OCI-LY1 (cell line): ENCODE measurements at regions not wholly inside any gene's neighbourhood (a gene's known extent, or its start where the extent isn't known, plus 50 kb on each side); places are given as distances from the start of the nearest gene placed in this dataset.

Experiments
- CTCF ChIP-seq: fragments of 200-600 bp; sonication (generic), shearing (Covaris generic); IDR thresholded peaks from 2 replicates; pipeline ENCODE4 v1.5.1; 2017; ENCODE audit warnings: mild to moderate bottlenecking, antibody characterized with exemption, low read length, moderate library complexity, mixed read lengths
- EZH2 ChIP-seq: fragments of 200-600 bp; sonication (generic), shearing (Covaris generic); IDR thresholded peaks from 2 replicates; pipeline ENCODE4 v1.8.0; 2017; ENCODE audit warnings: borderline replicate concordance, mixed run types, mild to moderate bottlenecking, antibody characterized with exemption, low read length, moderate library complexity, mixed read lengths

GRCh38 chr2:33671198-33671597 is 72.1 kb upstream of the FAM98A start:
- no peak for TF ChIP-seq CTCF
- TF ChIP-seq EZH2: no peak
